Uterus (tissue), 2 donors: ENCODE measurements at regions not wholly inside any gene's neighbourhood (a gene's known extent, or its start where the extent isn't known, plus 50 kb on each side); places are given as distances from the start of the nearest gene placed in this dataset.

Experiments
- CTCF ChIP-seq, 4 experiments: fragments of 200-600 bp in 2 of 4; fragments of 450-650 bp in 2 of 4; sonication (generic) in 2 of 4; IDR thresholded peaks; one replicate each; pipeline ENCODE4 v1.5.1; 2016 to 2019; ENCODE audit warnings: antibody characterized with exemption in 4 of 4, mild to moderate bottlenecking in 2 of 4, moderate library complexity in 1 of 4
- POLR2A ChIP-seq, 2 donors: fragments of 450-650 bp; IDR thresholded peaks; one replicate each; pipeline ENCODE4 v1.6.1; 2016; ENCODE audit warnings: antibody characterized with exemption in 2 of 2, mild to moderate bottlenecking in 1 of 2, moderate library complexity in 1 of 2

- no peak for TF ChIP-seq POLR2A (IDR thresholded peaks at IDR 0.05)
- no peak for TF ChIP-seq CTCF (IDR thresholded peaks at IDR 0.05)
Measured at GRCh38 chr3:42032693-42033349, 58.3 kb upstream of the TRAK1 start.
